Hepatocyte (in vitro differentiated cells): ENCODE measurements at regions not wholly inside any gene's neighbourhood (a gene's known extent, or its start where the extent isn't known, plus 50 kb on each side); places are given as distances from the start of the nearest gene placed in this dataset. TPM values are rescaled to one million over a fixed set of nuclear protein-coding genes. Genes with fewer than 3 reads are reported as not detected.
A peak's percentile ranks its signal among the peaks of the same experiment; 100 is the strongest.
"Not testable (repeated sequence)": the region's sequence is repeated elsewhere in the genome, so short reads cannot be mapped to it uniquely, and the experiment has no call there.

Source experiments
- DNase-seq: peaks from one replicate; pipeline ENCODE4 v3.0.0-alpha.2; 2016; ENCODE audit warnings: low spot score
- H2AFZ ChIP-seq: fragments of 200-600 bp; sonication (generic); 2 replicates; pipeline ENCODE4 v1.6.0; 2016; ENCODE audit warnings: antibody characterized with exemption, mild to moderate bottlenecking
- H3K27ac ChIP-seq: fragments of 200-600 bp; sonication (generic); 2 replicates; pipeline ENCODE4 v1.5.1; 2016; ENCODE audit warnings: mild to moderate bottlenecking
- H3K27me3 ChIP-seq: fragments of 200-600 bp; sonication (generic); 2 replicates; pipeline ENCODE4 v1.6.1; 2016
- H3K36me3 ChIP-seq: fragments of 200-600 bp; sonication (generic); replicated peaks from 2 replicates; pipeline ENCODE4 v1.5.1; 2016; ENCODE audit warnings: low read depth; ENCODE audit not compliant: insufficient read depth
- H3K4me1 ChIP-seq: fragments of 200-600 bp; sonication (generic); 2 replicates; pipeline ENCODE4 v1.5.1; 2016; ENCODE audit warnings: mild to moderate bottlenecking, moderate library complexity; ENCODE audit not compliant: insufficient read depth
- H3K4me2 ChIP-seq: fragments of 200-600 bp; sonication (generic); 2 replicates; pipeline ENCODE4 v1.6.0; 2016
- H3K4me3 ChIP-seq: fragments of 200-600 bp; sonication (generic); 2 replicates; pipeline ENCODE4 v1.5.1; 2016; ENCODE audit warnings: mild to moderate bottlenecking
- H3K79me2 ChIP-seq: fragments of 200-600 bp; sonication (generic); 2 replicates; pipeline ENCODE4 v1.6.0; 2017; ENCODE audit warnings: mild to moderate bottlenecking
- H3K9me2 ChIP-seq: fragments of 200-600 bp; sonication (generic); replicated peaks from 2 replicates; pipeline ENCODE4 v1.6.0; 2017; ENCODE audit warnings: mild to moderate bottlenecking; ENCODE audit not compliant: insufficient read depth
- H3K9me3 ChIP-seq: fragments of 200-600 bp; sonication (generic); 2 replicates; pipeline ENCODE4 v1.5.1; 2016; ENCODE audit warnings: low read depth, mild to moderate bottlenecking
- H4K20me1 ChIP-seq: fragments of 200-600 bp; sonication (generic); 2 replicates; pipeline ENCODE4 v1.6.0; 2016; ENCODE audit warnings: mild to moderate bottlenecking; ENCODE audit not compliant: insufficient read depth, poor library complexity, severe bottlenecking
- WGBS: methylation state at CpG from one replicate; pipeline ENCODE4 v1.1.6; 2016; ENCODE audit warnings: low lambda C conversion rate; ENCODE audit errors: missing lambda C conversion rate; 5-methylcytosine and 5-hydroxymethylcytosine counted together
- small RNA-seq: library from RNA; depleted of rRNA; stranded (forward); fragments of <200 nt; gene quantifications from one replicate; pipeline ENCODE3, GENCODE V24; 2014

- not testable (repeated sequence) for H2AFZ ChIP-seq, H4K20me1 ChIP-seq, H3K27me3 ChIP-seq, H3K36me3 ChIP-seq, H3K79me2 ChIP-seq, H3K4me1 ChIP-seq, H3K27ac ChIP-seq, H3K9me2 ChIP-seq, DNase-seq, H3K4me3 ChIP-seq, H3K4me2 ChIP-seq, H3K9me3 ChIP-seq
- WGBS, result 91% methylated on average over 14 of the region's 14 CpGs
Observed at GRCh38 chr16:34095006-34095405, 635.6 kb downstream of the TP53TG3F start.

GRCh38 chr16:34096911-34097310 lies 637.5 kb downstream of the TP53TG3F start:
- not testable (repeated sequence) for H3K9me3 ChIP-seq, DNase-seq, H3K4me1 ChIP-seq, H3K4me3 ChIP-seq, H3K79me2 ChIP-seq, H3K9me2 ChIP-seq, H3K36me3 ChIP-seq, H3K27me3 ChIP-seq, H4K20me1 ChIP-seq, H3K27ac ChIP-seq, H2AFZ ChIP-seq, H3K4me2 ChIP-seq
- WGBS, result 52% methylated on average over 4 of the region's 4 CpGs

- DNase-seq, result peak; percentile 2
Observed at GRCh38 chr16:34097326-34097725, 637.9 kb downstream of the TP53TG3F start.

GRCh38 chr16:34098033-34098432 lies 638.6 kb downstream of the TP53TG3F start:
- H4K20me1 ChIP-seq, DNase-seq, H3K9me2 ChIP-seq, H3K4me1 ChIP-seq, H3K79me2 ChIP-seq, H2AFZ ChIP-seq, H3K4me3 ChIP-seq, H3K27ac ChIP-seq, H3K36me3 ChIP-seq, H3K4me2 ChIP-seq, H3K9me3 ChIP-seq, H3K27me3 ChIP-seq: not testable (repeated sequence)

More at GRCh38 chr16:34097326-34097725, 637.9 kb downstream of the TP53TG3F start:
- H2AFZ ChIP-seq, H4K20me1 ChIP-seq, H3K4me2 ChIP-seq, H3K27ac ChIP-seq, H3K4me3 ChIP-seq, H3K9me3 ChIP-seq, H3K9me2 ChIP-seq, H3K4me1 ChIP-seq, H3K79me2 ChIP-seq, H3K27me3 ChIP-seq, H3K36me3 ChIP-seq: not testable (repeated sequence)
- 71% methylated on average over 3 of the region's 3 CpGs for WGBS

- H3K4me3 ChIP-seq, H3K79me2 ChIP-seq, H3K4me1 ChIP-seq, H3K36me3 ChIP-seq, H3K27me3 ChIP-seq, H3K4me2 ChIP-seq, H4K20me1 ChIP-seq, H3K27ac ChIP-seq, H2AFZ ChIP-seq, DNase-seq, H3K9me3 ChIP-seq, H3K9me2 ChIP-seq: not testable (repeated sequence)
- 32% methylated on average over 2 of the region's 2 CpGs for WGBS
Observed at GRCh38 chr16:34099028-34099427, 639.6 kb downstream of the TP53TG3F start.

Small RNAs in the stretch of these regions (small RNA-seq; reads per million reads assigned to genes)
- not detected for gene AC133561.3
- gene AC133561.4, result not detected
- gene AC140658.4, result not detected
